ACC112 (cell line): ENCODE measurements at regions not wholly inside any gene's neighbourhood (a gene's known extent, or its start where the extent isn't known, plus 50 kb on each side); places are given as distances from the start of the nearest gene placed in this dataset.
"Not testable (repeated sequence)": the region's sequence is repeated elsewhere in the genome, so short reads cannot be mapped to it uniquely, and the experiment has no call there.

ENCODE experiments used
- H2AFZ ChIP-seq: fragments of 200-600 bp; sonication (generic); one replicate; pipeline ENCODE4 v1.6.0; 2017; ENCODE audit warnings: antibody characterized with exemption, low read length; ENCODE audit not compliant: unreplicated experiment
- H3K27ac ChIP-seq: fragments of 200-600 bp; sonication (generic); 2 replicates; pipeline ENCODE4 v1.5.1; 2014; ENCODE audit warnings: low read depth, mild to moderate bottlenecking, antibody characterized with exemption, low read length, moderate library complexity
- H3K27me3 ChIP-seq: fragments of 200-600 bp; sonication (generic); 2 replicates; pipeline ENCODE4 v1.6.1; 2014; ENCODE audit warnings: mild to moderate bottlenecking, antibody characterized with exemption, low read length, moderate library complexity, mixed read lengths; ENCODE audit not compliant: insufficient read depth
- H3K36me3 ChIP-seq: fragments of 200-600 bp; sonication (generic); 2 replicates; pipeline ENCODE4 v1.6.1; 2016; ENCODE audit warnings: mild to moderate bottlenecking, antibody characterized with exemption, low read length, moderate library complexity, mixed read lengths; ENCODE audit not compliant: insufficient read depth
- H3K4me1 ChIP-seq: fragments of 200-600 bp; sonication (generic); one replicate; pipeline ENCODE4 v1.6.1; 2016; ENCODE audit warnings: low read length, mixed read lengths; ENCODE audit not compliant: insufficient read depth, unreplicated experiment, control insufficient read depth
- H3K4me3 ChIP-seq: fragments of 200-600 bp; sonication (generic); 2 replicates; pipeline ENCODE4 v1.5.1; 2014; ENCODE audit warnings: mild to moderate bottlenecking, low read depth, low read length
- H3K79me2 ChIP-seq: fragments of 200-600 bp; sonication (generic); one replicate; pipeline ENCODE4 v1.6.0; 2016; ENCODE audit warnings: low read length; ENCODE audit not compliant: control insufficient read depth, unreplicated experiment, insufficient read depth

DNA sequence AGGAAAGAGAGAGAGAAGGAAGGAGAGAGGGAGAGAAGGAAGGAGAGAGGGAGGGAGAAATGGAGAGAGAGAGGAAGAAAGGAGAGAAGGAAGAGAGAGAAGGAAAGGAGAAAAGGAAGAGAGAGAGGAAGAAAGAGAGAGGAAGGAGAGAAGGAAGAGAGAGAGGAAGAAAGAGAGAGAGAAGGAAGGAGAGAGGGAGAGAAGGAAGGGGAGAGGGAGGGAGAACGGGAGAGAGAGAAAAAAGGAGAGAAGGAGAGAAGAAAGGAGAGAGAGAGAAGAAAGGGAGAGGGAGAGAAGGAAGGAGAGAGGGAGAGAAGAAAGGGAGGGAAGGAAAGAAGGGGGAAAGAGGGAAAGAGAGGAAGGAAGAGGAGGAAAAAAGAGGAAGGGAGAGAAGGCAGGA lies 1070.7 kb downstream of the UQCRFS1 start:
- H2AFZ ChIP-seq = no peak overlapping the region
- H3K4me3 ChIP-seq = no peak overlapping the region
- H3K4me1 ChIP-seq = no peaks in the 10 kb centered on the region
- no peaks in the 10 kb centered on the region for H3K27me3 ChIP-seq
- H3K79me2 ChIP-seq = no peaks in the 10 kb centered on the region
- no peaks in the 10 kb centered on the region for H3K36me3 ChIP-seq
- H3K27ac ChIP-seq = no peak overlapping the region

DNA sequence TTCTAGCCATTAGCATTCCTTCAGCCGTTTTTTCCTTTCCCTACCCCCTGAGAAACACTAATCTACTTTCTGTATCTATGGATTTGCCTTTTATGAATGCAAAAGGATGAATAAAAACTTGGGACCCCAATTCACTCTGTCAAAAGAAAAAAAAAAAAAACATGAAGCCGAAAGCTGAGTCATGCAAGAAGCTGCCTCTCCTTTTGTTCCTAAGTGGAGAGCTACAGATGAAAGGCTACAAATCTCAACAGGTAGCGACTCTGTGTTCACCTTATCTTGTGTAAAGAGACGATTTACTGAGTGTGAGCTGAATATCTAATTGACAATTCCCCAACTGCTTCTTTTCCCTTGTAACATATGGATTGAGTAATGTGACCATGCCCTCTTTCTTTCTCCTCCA lies 1072.8 kb downstream of the UQCRFS1 start:
- no peaks in the 10 kb centered on the region for H3K36me3 ChIP-seq
- H3K27me3 ChIP-seq = no peaks in the 10 kb centered on the region
- no peaks in the 10 kb centered on the region for H3K4me1 ChIP-seq
- no peak overlapping the region for H2AFZ ChIP-seq
- no peaks in the 10 kb centered on the region for H3K79me2 ChIP-seq
- H3K27ac ChIP-seq = no peak overlapping the region
- H3K4me3 ChIP-seq = no peak overlapping the region

GRCh38 chr19:28137772-28138171 lies 1075.2 kb downstream of the UQCRFS1 start:
- H3K27me3 ChIP-seq = no peaks in the 10 kb centered on the region
- no peak overlapping the region for H2AFZ ChIP-seq
- no peaks in the 10 kb centered on the region for H3K79me2 ChIP-seq
- no peak overlapping the region for H3K27ac ChIP-seq
- no peaks in the 10 kb centered on the region for H3K4me1 ChIP-seq
- H3K4me3 ChIP-seq = no peak overlapping the region
- no peaks in the 10 kb centered on the region for H3K36me3 ChIP-seq

DNA sequence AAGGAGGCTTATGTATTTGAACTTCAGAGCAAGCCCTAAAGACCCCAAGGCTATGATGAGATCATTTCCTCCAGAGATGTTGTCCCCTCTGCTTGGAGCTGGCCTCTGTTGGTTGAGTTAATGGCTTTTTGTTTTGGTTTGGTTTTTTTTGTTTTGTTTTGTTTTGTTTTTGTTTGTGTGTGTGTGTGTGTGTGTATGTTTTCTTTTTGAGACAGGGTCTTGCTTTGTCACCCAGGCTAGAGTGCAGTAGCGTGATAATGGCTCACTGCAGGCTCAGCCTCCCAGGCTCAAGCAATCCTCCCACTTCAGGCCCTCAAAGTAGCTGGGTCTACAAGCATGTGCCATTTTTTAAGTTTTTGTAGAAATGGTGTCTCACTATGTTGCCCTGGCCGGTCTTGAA lies 1076.2 kb downstream of the UQCRFS1 start:
- H3K4me3 ChIP-seq = no peak overlapping the region
- no peaks in the 10 kb centered on the region for H3K4me1 ChIP-seq
- H3K79me2 ChIP-seq = no peaks in the 10 kb centered on the region
- no peak overlapping the region for H2AFZ ChIP-seq
- no peaks in the 10 kb centered on the region for H3K36me3 ChIP-seq
- no peak overlapping the region for H3K27ac ChIP-seq
- no peaks in the 10 kb centered on the region for H3K27me3 ChIP-seq

- H3K79me2 ChIP-seq = no peaks in the 10 kb centered on the region
These were observed 1077.1 kb downstream of the UQCRFS1 start for GRCh38 chr19:28135825-28136224.

GRCh38 chr19:28134311-28134710 lies 1078.6 kb downstream of the UQCRFS1 start:
- Histone ChIP-seq H2AFZ (no peak overlapping the region), H3K4me3 (no peak overlapping the region), H3K27me3 (no peaks in the 10 kb centered on the region), H3K79me2 (no peaks in the 10 kb centered on the region), H3K4me1 (no peaks in the 10 kb centered on the region), H3K36me3 (no peaks in the 10 kb centered on the region), H3K27ac (no peak overlapping the region)

More at GRCh38 chr19:28135825-28136224, 1077.1 kb downstream of the UQCRFS1 start:
- Histone ChIP-seq H3K27ac (no peak overlapping the region), H2AFZ (no peak overlapping the region), H3K27me3 (no peaks in the 10 kb centered on the region), H3K4me3 (no peak overlapping the region), H3K4me1 (no peaks in the 10 kb centered on the region), H3K36me3 (no peaks in the 10 kb centered on the region)

DNA sequence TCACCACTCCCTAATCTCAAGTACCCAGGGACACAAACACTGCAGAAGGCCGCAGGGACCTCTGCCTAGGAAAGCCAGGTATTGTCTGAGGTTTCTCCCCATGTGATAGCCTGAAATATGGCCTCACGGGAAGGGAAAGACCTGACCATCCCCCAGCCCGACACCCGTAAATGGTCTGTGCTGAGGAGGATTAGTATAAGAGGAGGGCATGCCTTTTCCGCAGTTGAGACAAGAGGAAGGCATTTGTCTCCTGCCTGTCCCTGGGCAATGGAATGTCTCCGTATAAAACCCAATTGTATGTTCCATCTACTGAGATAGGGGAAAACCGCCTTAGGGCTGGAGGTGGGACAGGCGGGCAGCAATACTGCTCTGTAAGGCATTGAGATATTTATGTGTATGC lies 1082.1 kb downstream of the UQCRFS1 start:
- H3K27me3 ChIP-seq, H3K27ac ChIP-seq, H3K36me3 ChIP-seq, H3K79me2 ChIP-seq, H3K4me1 ChIP-seq, H2AFZ ChIP-seq, H3K4me3 ChIP-seq: not testable (repeated sequence)

- no peak overlapping the region for H3K4me3 ChIP-seq
- no peaks in the 10 kb centered on the region for H3K36me3 ChIP-seq
- no peak overlapping the region for H2AFZ ChIP-seq
- H3K27ac ChIP-seq = no peak overlapping the region
- H3K4me1 ChIP-seq = no peaks in the 10 kb centered on the region
- H3K27me3 ChIP-seq = no peaks in the 10 kb centered on the region
- H3K79me2 ChIP-seq = no peaks in the 10 kb centered on the region
These were observed 1082.9 kb downstream of the UQCRFS1 start for GRCh38 chr19:28130066-28130511.

GRCh38 chr19:28128341-28128740 lies 1084.6 kb downstream of the UQCRFS1 start:
- Histone ChIP-seq H3K27me3 (no peaks in the 10 kb centered on the region), H3K27ac (no peak overlapping the region), H2AFZ (no peak overlapping the region), H3K36me3 (no peaks in the 10 kb centered on the region), H3K4me3 (no peak overlapping the region), H3K4me1 (no peaks in the 10 kb centered on the region), H3K79me2 (no peaks in the 10 kb centered on the region)

DNA sequence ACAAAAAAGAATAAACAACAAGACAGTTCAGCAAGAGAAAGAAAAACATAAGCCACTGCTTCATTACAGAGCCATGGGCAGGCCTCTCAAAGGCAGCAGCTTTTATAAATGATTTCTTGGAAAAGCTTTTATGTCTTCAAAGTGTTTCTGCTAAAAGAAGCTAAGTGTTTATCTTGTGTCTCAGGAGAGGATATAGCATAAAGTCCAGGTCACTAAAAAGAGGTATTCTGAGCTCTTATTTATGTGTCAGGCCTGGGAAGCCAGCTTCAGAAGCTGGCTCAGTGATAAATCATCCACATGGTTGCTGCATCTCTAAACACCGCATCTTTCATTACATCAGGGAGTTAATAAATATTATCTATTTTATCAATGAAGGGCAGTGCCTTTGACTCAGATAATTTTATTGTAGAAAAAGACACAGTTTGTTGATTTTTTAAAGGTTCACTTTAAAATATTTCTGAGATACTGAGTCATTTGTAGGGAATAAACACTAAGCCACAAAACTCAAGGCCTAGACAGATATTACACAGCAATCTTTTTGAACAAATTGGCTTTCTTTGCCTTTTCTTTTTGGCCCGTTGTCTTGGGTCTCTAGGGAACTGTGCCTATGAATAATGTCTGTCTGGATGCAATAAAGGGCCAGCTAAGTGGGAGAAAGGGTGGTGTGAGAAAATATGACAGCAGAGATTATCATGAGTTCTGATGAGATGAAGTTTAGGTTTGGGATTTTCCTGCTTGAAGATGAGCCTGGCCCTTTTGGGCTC lies 1086.6 kb downstream of the UQCRFS1 start:
- H3K27ac ChIP-seq = no peak overlapping the region
- no peak overlapping the region for H3K4me3 ChIP-seq
- no peaks in the 10 kb centered on the region for H3K27me3 ChIP-seq
- H3K79me2 ChIP-seq = no peaks in the 10 kb centered on the region
- no peaks in the 10 kb centered on the region for H3K36me3 ChIP-seq
- no peak overlapping the region for H2AFZ ChIP-seq
- H3K4me1 ChIP-seq = no peaks in the 10 kb centered on the region

- Histone ChIP-seq H3K36me3 (no peaks in the 10 kb centered on the region), H3K4me1 (no peaks in the 10 kb centered on the region), H2AFZ (no peak overlapping the region), H3K27me3 (no peaks in the 10 kb centered on the region), H3K27ac (no peak overlapping the region), H3K4me3 (no peak overlapping the region), H3K79me2 (no peaks in the 10 kb centered on the region)
These were observed 1090.2 kb downstream of the UQCRFS1 start for GRCh38 chr19:28122734-28123133.
